GM21360 (cell line): ENCODE measurements at regions not wholly inside any gene's neighbourhood (a gene's known extent, or its start where the extent isn't known, plus 50 kb on each side); places are given as distances from the start of the nearest gene placed in this dataset.

Experiments used
- ATAC-seq: cut with Tn5 transposase; IDR thresholded peaks from one replicate; pipeline ENCODE4 v1.9.1; 2021; ENCODE audit warnings: mild to moderate bottlenecking, moderate library complexity; ENCODE audit not compliant: unreplicated experiment

- ATAC-seq: no peak
Observed at GRCh38 chr21:38986806-38987632, 181.3 kb downstream of the ETS2 start.

- no peak for ATAC-seq
Observed at GRCh38 chr21:38986406-38986805, 180.7 kb downstream of the ETS2 start.

- peak; percentile 77 for ATAC-seq
Observed at GRCh38 chr21:38985568-38986378, 180.0 kb downstream of the ETS2 start.

- ATAC-seq: no peak
Observed at GRCh38 chr21:38984982-38985567, 179.3 kb downstream of the ETS2 start.

- ATAC-seq: no peak
Observed at GRCh38 chr21:38984568-38984967, 178.8 kb downstream of the ETS2 start.

- ATAC-seq: no peak
Observed at GRCh38 chr21:38983560-38983959, 177.8 kb downstream of the ETS2 start.

GRCh38 chr21:38982804-38983203 is 177.1 kb downstream of the ETS2 start:
- no peak for ATAC-seq

GRCh38 chr21:38982096-38982495 is 176.4 kb downstream of the ETS2 start:
- ATAC-seq: no peak

- ATAC-seq: no peak
Observed at GRCh38 chr21:38980416-38981313, 174.9 kb downstream of the ETS2 start.

- ATAC-seq: no peak
Observed at GRCh38 chr21:38979271-38980121, 173.8 kb downstream of the ETS2 start.

GRCh38 chr21:38976900-38977299 is 171.2 kb downstream of the ETS2 start:
- no peak for ATAC-seq

- ATAC-seq: no peak
Observed at GRCh38 chr21:38973552-38973951, 167.8 kb downstream of the ETS2 start.

GRCh38 chr21:38972078-38972477 is 166.3 kb downstream of the ETS2 start:
- ATAC-seq: no peak

GRCh38 chr21:38970765-38971164 is 165.0 kb downstream of the ETS2 start:
- no peak for ATAC-seq

GRCh38 chr21:38968887-38969543 is 163.3 kb downstream of the ETS2 start:
- ATAC-seq: no peak

GRCh38 chr21:38965910-38966504 is 160.3 kb downstream of the ETS2 start:
- no peak for ATAC-seq

GRCh38 chr21:38965241-38965640 is 159.5 kb downstream of the ETS2 start:
- no peak for ATAC-seq

GRCh38 chr21:38963006-38963405 is 157.3 kb downstream of the ETS2 start:
- ATAC-seq: no peak

GRCh38 chr21:38960251-38960650 is 154.5 kb downstream of the ETS2 start:
- ATAC-seq: no peak
